HG02763 (cell line): ENCODE measurements at regions not wholly inside any gene's neighbourhood (a gene's known extent, or its start where the extent isn't known, plus 50 kb on each side); places are given as distances from the start of the nearest gene placed in this dataset.

Experiments
- ATAC-seq: cut with Tn5 transposase; IDR thresholded peaks from one replicate; pipeline ENCODE4 v1.9.1; 2021; ENCODE audit warnings: mild to moderate bottlenecking, moderate library complexity; ENCODE audit not compliant: unreplicated experiment

DNA sequence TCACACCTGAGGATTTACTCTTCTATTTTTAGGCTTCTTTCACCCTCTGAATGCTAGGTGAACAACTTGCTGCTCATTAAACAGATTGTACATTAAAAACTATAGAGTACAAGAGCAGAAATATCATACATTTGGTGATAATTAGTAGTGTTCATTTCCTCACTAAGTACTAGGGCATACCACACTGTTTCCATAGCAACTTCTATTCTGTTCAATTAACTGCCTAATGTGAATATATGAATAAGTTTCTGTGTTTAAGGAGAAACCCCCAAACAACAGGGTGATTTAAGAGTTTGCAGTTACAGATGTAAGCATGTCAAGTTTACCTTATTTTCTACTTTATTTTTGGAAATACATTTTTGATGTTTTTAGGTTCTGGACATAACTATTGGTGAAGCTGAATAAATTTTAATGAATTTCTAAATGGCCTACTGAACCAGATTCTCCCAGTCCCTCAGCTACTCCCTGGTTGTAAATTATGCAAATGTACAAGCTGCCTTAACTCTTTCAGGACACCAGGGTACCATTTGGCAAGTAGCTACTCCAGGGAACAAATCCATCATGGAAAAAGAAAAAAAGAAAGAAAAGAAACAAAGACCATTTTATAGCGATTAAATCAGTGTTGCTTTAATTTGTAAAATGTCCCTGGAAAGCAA, 199.8 kb upstream of the NAV3 start:
- ATAC-seq: no peak

DNA sequence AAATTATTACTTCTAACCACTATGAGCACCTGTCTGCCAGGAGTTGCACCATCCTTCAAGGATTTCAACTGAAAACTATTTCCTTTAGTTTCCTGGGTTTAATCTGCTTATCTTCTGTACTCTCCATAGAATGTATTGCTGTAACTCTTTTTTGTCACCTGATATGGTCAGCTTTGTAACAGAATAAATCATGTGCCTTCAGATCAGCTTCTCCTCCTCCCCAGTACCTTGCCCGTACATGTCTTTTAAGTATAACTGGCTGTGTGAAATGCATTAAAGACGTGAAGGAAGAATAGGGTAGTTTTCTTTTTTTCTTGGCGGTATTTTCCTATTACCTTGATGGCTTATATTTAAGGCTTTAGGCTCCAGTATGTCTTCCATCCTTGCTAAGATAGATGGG, 200.3 kb upstream of the NAV3 start:
- no peak for ATAC-seq

GRCh38 chr12:77629141-77629540, 201.6 kb upstream of the NAV3 start:
- no peak for ATAC-seq

GRCh38 chr12:77625441-77625840, 205.3 kb upstream of the NAV3 start:
- ATAC-seq: no peak

- ATAC-seq: no peak
Measured at GRCh38 chr12:77619425-77619824, 211.3 kb upstream of the NAV3 start.

DNA sequence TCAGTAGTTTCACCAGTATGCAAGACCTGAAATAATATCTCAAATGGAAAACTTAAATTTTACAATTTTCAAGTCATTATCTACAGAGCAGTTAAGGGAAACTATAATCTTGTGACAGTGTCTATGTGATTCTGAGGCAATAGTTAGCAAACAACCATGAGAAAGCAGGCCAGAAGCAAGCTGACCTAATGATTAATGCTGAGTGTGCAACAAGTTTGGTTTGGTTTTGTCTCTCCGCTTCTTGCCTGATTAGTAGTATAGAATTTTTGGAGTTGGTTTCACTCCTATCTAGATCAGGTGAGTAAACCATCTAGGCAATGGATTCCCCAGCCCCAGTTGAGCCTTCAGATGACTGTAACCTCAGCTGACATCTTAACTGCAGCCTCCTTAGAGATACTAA, 212.9 kb upstream of the NAV3 start:
- ATAC-seq: no peak

DNA sequence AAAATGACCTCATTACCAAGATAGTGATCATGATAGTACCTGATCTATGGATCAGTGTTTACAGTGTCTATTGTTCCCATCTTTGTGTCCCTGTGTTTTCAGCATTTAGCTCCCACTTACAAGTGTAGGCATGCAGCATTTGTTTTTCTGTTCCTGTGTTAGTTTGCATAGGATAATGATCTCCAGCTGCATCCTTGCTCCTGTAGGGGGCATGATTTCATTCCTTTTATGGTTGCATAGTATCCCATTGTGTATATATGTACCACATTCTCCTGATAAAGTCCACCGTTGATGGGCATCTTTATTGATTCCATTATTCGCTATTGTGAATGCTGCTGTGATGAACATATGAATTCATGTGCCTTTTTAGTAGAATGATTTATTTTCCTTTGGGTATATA, 215.4 kb upstream of the NAV3 start:
- ATAC-seq: no peak

DNA sequence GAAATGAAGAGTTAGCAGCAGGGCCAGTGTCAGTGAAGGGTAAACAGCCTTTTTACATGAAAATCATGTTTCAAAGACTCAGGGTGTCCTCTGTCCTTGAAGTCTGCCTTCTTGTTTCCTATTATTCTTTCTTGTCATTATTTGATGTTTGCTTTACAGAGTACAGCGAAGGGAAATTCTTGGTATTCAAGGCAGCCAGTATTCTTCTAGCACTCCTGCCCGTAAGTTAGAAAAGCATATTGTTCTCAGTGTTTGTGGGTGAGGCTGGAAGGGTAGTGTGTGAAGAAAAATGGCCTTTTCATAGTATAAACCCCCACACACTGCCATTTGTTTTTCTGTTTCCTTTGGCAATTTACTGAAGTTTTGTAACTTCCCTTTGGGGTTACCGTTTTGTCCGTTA, 217.3 kb upstream of the NAV3 start:
- ATAC-seq: no peak

- no peak for ATAC-seq
Measured at GRCh38 chr12:77610446-77610845, 220.2 kb upstream of the NAV3 start.

GRCh38 chr12:77609016-77609415, 221.7 kb upstream of the NAV3 start:
- no peak for ATAC-seq

DNA sequence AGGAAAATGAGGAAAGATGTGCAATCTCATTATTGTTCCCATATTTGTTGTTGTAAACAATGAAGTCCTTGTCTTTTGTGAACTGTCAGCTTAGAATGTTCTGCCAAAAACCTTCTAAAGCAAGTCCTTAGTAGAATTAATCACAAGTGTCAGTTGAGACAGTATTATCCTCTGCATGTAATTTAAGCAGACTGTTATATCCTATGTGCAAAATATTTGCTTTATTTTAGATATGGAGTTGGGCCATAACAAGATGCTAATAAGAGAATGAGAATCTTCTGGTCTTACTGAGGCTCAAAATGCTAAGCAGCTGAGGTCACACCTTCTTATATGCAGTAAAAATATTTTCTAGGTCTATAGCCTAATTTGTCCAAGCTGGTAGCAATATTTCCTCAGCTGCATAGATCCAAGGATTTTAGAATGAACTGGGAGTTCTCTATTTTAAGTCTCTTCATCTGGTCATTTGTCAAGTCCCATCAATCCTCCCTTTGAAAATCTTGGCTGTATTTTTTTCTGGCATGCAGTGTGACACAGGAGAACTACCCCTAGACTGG, 222.3 kb upstream of the NAV3 start:
- no peak for ATAC-seq

GRCh38 chr12:77606348-77606747, 224.3 kb upstream of the NAV3 start:
- no peak for ATAC-seq

GRCh38 chr12:77603946-77604345, 226.7 kb upstream of the NAV3 start:
- no peak for ATAC-seq

- peak; percentile 50 for ATAC-seq
Measured at GRCh38 chr12:77601069-77601468, 229.6 kb upstream of the NAV3 start.

DNA sequence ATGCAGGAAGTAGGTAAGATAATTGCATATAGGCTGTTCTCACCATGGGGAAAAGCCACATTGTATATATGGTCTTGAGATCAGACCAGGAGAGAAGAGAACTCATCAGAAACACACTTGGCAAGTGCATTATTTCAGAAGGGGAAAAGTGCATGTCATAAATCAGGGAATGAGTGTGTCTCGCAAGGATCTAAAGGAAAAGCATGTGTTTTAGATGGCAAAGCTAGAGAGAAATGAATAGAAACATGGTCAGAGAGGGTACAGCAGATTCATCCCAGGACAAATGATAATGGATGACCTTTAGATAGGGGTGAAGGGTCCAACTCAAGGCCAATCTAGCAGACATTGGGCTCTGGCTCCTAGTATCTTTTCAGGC, 230.2 kb upstream of the NAV3 start:
- no peak for ATAC-seq

DNA sequence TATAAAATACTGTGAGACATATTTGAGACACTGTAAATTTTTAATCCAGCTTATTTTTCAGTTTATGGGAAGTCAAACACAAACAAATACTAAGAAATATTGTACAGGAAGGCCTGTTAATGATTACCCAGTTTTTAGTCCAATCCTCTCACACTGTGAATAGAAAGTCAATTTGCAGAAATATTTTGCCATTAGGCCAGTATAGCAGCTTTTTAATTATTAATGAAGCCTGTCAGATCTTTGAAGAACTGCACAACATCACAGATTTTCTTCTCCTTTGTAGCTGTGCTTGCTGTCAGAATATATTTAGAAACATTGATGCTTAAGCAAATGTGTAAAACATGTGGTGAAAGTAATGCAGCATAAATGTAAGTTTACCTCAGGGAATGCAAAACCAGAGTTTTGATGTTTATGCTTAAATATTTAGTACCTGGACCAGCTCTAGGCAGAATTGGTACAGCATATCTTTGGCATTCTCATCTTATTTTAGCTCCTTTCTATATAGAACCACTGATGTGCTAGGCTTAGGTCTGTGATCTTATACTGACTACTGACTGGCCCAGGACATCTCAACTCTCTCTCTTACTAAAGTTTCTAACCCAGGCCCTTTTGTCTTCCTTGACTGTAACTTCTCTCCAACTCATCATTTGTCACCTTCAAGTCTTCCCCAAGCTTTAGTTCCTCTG, 230.8 kb upstream of the NAV3 start:
- peak; percentile 68 for ATAC-seq

DNA sequence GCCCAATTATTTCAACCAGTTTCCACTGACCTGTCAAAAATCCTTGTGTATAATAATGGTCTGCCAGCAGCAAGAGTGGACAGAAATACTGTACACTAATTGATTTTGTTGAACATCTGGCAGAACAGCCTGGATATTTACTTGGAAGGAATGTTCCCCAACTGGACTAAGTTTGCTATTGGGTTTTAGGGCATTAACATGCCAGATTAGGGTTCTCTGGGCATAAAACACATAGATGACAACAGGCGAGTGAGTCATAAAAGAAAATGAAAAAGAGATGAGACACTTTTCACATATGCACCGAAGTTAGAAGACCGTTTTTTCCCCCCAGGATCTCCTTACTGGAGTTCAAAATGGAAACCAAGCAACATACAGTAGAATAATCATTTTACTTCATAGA, 236.3 kb upstream of the NAV3 start:
- ATAC-seq: no peak

- no peak for ATAC-seq
Measured at GRCh38 chr12:77592836-77593235, 237.9 kb upstream of the NAV3 start.

DNA sequence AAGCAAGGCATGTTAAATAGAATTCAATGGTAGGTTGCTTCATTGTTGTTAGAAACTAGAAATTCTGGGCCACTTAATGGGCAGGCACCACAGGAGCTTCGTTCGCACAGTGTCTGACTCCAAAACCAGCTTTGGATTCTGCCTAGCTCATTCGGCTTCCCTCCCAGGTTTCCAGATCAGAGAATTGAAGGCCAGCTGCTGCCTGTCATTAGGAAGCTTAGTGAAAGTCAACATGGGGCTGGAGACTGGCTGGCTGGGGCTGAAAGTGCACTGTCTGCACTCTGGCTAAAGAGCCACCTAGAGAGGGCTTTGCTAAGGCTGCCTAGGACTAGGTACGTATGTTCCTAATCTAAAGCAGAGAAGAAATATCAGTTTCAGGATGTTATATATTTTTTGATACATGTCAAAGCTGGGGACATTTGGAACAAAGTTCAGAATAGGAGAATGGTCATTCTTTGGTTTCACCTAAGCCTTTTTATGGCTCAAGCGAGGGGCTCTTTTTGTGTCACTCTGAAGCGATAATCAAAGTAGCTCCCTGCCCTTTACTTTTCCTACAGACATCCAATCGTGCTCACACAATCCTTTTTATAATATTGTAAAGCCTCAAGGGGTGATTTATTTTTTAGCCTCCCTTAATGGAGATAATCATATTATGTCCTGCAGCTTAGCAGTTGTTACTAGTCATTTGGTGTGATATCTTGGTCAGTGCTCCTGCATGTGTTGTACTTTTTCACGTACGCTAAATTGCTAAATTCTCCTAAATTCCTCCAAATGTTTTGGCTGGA, 238.5 kb upstream of the NAV3 start:
- ATAC-seq: no peak

DNA sequence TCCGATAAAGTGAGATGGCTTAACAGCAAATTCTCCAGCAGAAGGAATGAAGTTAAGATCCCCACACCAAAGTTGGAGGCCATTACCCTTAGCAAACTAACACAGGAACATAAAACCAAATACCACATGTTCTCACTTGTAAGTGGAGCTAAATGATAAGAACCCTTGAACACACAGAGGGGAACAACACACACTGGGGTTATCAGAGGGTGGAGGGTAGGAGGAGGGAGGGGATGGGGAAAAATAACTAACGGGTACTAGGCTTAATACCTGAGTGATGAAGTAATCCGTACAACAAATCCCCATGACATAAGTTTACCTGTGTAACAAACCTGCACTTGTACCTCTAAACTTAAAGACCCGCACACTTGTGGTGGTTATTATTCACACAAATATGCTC, 240.4 kb upstream of the NAV3 start:
- no peak for ATAC-seq

DNA sequence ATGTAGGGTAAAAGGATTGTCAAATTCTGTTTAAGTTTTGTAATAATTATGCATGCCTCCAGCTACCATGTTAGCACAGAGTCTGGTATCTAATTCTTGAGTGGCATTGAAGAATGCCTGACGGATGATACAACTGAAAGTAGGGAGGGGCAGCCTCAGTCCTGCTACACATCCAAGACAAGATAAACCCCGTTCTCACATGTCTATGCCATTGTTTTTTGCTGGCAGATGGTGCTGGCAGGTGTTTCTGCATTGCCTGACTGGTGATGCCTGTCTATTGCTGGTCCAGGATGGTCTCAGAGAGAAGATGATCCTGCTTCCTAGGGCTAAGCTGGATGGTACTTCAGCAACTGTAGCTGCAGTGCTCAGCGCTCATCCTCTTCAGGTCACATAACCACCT, 245.8 kb upstream of the NAV3 start:
- ATAC-seq: no peak
